DMS79 treated with DMSO at 0.1 percent for 48 hours (cell line): ENCODE measurements at regions not wholly inside any gene's neighbourhood (a gene's known extent, or its start where the extent isn't known, plus 50 kb on each side); places are given as distances from the start of the nearest gene placed in this dataset.

Source experiments
- DNase-seq: peaks from one replicate; lab custom pipeline; 2025; lab: John Stamatoyannopoulos, UW

- DNase-seq = no peak
Observed at GRCh38 chr2:151083856-151084795, 177.5 kb downstream of the RBM43 start.

GRCh38 chr2:151078889-151079288 lies 182.8 kb downstream of the RBM43 start:
- DNase-seq = no peak

GRCh38 chr2:151071906-151072305 lies 189.8 kb downstream of the RBM43 start:
- DNase-seq = no peak

GRCh38 chr2:151071382-151071781 lies 190.3 kb downstream of the RBM43 start:
- no peak for DNase-seq

GRCh38 chr2:151070253-151070652 lies 191.4 kb downstream of the RBM43 start:
- DNase-seq = no peak

GRCh38 chr2:151067658-151068369 lies 193.8 kb downstream of the RBM43 start:
- DNase-seq = no peak

GRCh38 chr2:151063271-151063670 lies 198.4 kb downstream of the RBM43 start:
- no peak for DNase-seq

GRCh38 chr2:151060287-151060686 lies 201.4 kb downstream of the RBM43 start:
- DNase-seq = no peak

- DNase-seq = no peak
Observed at GRCh38 chr2:151056870-151057269, 204.8 kb downstream of the RBM43 start.

- no peak for DNase-seq
Observed at GRCh38 chr2:151053661-151053990, 208.0 kb downstream of the RBM43 start.

GRCh38 chr2:151052850-151053660 lies 208.6 kb downstream of the RBM43 start:
- DNase-seq = no peak

GRCh38 chr2:151051574-151052220 lies 210.0 kb downstream of the RBM43 start:
- DNase-seq = no peak

GRCh38 chr2:151049746-151050145 lies 211.9 kb downstream of the RBM43 start:
- no peak for DNase-seq

- DNase-seq = no peak
Observed at GRCh38 chr2:151048331-151049054, 213.2 kb downstream of the RBM43 start.

GRCh38 chr2:151043484-151043883 lies 218.2 kb downstream of the RBM43 start:
- DNase-seq = no peak

- DNase-seq = no peak
Observed at GRCh38 chr2:151042964-151043363, 218.7 kb downstream of the RBM43 start.

- DNase-seq = no peak
Observed at GRCh38 chr2:151040039-151040438, 221.6 kb downstream of the RBM43 start.

- no peak for DNase-seq
Observed at GRCh38 chr2:151038516-151038915, 223.1 kb downstream of the RBM43 start.

- no peak for DNase-seq
Observed at GRCh38 chr2:151037434-151037833, 224.2 kb downstream of the RBM43 start.

GRCh38 chr2:151033271-151034248 lies 228.1 kb downstream of the RBM43 start:
- no peak for DNase-seq
